HG02642 (cell line): ENCODE measurements at regions not wholly inside any gene's neighbourhood (a gene's known extent, or its start where the extent isn't known, plus 50 kb on each side); places are given as distances from the start of the nearest gene placed in this dataset.

Experiments used
- ATAC-seq: cut with Tn5 transposase; IDR thresholded peaks from one replicate; pipeline ENCODE4 v1.9.1; 2021; ENCODE audit warnings: mild to moderate bottlenecking; ENCODE audit not compliant: unreplicated experiment, poor library complexity

- no peak for ATAC-seq
Observed at GRCh38 chr2:194270648-194271047, 1386.4 kb upstream of the SLC39A10 start.

GRCh38 chr2:194264586-194264985 lies 1392.4 kb upstream of the SLC39A10 start:
- ATAC-seq: no peak

GRCh38 chr2:194260185-194260584 lies 1396.8 kb upstream of the SLC39A10 start:
- ATAC-seq: no peak

GRCh38 chr2:194257095-194257494 lies 1399.9 kb upstream of the SLC39A10 start:
- no peak for ATAC-seq

GRCh38 chr2:194253528-194254259 lies 1403.3 kb upstream of the SLC39A10 start:
- no peak for ATAC-seq

- no peak for ATAC-seq
Observed at GRCh38 chr2:194252127-194252526, 1404.9 kb upstream of the SLC39A10 start.

GRCh38 chr2:194232600-194232999 lies 1424.4 kb upstream of the SLC39A10 start:
- ATAC-seq: no peak

- ATAC-seq: no peak
Observed at GRCh38 chr2:194223218-194223617, 1433.8 kb upstream of the SLC39A10 start.

GRCh38 chr2:194214192-194214591 lies 1442.8 kb upstream of the SLC39A10 start:
- no peak for ATAC-seq

GRCh38 chr2:194205568-194206227 lies 1451.3 kb upstream of the SLC39A10 start:
- no peak for ATAC-seq

GRCh38 chr2:194203898-194204297 lies 1453.1 kb upstream of the SLC39A10 start:
- no peak for ATAC-seq

GRCh38 chr2:194182888-194183287 lies 1474.1 kb upstream of the SLC39A10 start:
- ATAC-seq: no peak

- no peak for ATAC-seq
Observed at GRCh38 chr2:194176134-194176533, 1480.9 kb upstream of the SLC39A10 start.

- peak; percentile 87 for ATAC-seq
Observed at GRCh38 chr2:194166818-194167217, 1490.2 kb upstream of the SLC39A10 start.

- ATAC-seq: no peak
Observed at GRCh38 chr2:194155431-194155830, 1501.6 kb upstream of the SLC39A10 start.

- ATAC-seq: no peak
Observed at GRCh38 chr2:194151231-194151630, 1505.8 kb upstream of the SLC39A10 start.

- no peak for ATAC-seq
Observed at GRCh38 chr2:194135463-194135862, 1521.6 kb upstream of the SLC39A10 start.

GRCh38 chr2:194128810-194129209 lies 1528.2 kb upstream of the SLC39A10 start:
- no peak for ATAC-seq

GRCh38 chr2:194126418-194126817 lies 1530.6 kb upstream of the SLC39A10 start:
- no peak for ATAC-seq

- ATAC-seq: no peak
Observed at GRCh38 chr2:194116861-194117260, 1540.2 kb upstream of the SLC39A10 start.

GRCh38 chr2:194105358-194105757 lies 1551.7 kb upstream of the SLC39A10 start:
- ATAC-seq: no peak

GRCh38 chr2:194104687-194105086 lies 1552.3 kb upstream of the SLC39A10 start:
- peak; percentile 95 for ATAC-seq
